ENCODE measurements at regions not wholly inside any gene's neighbourhood (a gene's known extent, or its start where the extent isn't known, plus 50 kb on each side); places are given as distances from the start of the nearest gene placed in this dataset.

GRCh38 chr4:108383157-108383556, 214.4 kb upstream of the LEF1 start:
- POLR2A ChIA-PET, result no interaction called here
- Mint-ChIP-seq H3K27me3 (no peaks in the 10 kb centered on the region), H3K9me3 (ENCODE audit: low read depth) (no peaks in the 10 kb centered on the region), H3K4me3 (no peak overlapping the region), H3K36me3 (ENCODE audit: low read depth) (no peaks in the 10 kb centered on the region), H3K27ac (no peak overlapping the region), H3K4me1 (no peaks in the 10 kb centered on the region)
- DNase-seq (no peak), ATAC-seq (no peak)
- intact Hi-C loops (cut with DNase I, micrococcal nuclease), result no loop called here
- CTCF ChIA-PET, result no interaction called here

GRCh38 chr4:108382751-108383150, 214.0 kb upstream of the LEF1 start:
- no peak overlapping the region for H3K4me3 Mint-ChIP-seq
- ATAC-seq, result no peak
- no peaks in the 10 kb centered on the region for H3K36me3 Mint-ChIP-seq (ENCODE audit: low read depth)
- H3K27ac Mint-ChIP-seq, result no peak overlapping the region
- POLR2A ChIA-PET, result no interaction called here
- no peaks in the 10 kb centered on the region for H3K27me3 Mint-ChIP-seq
- H3K9me3 Mint-ChIP-seq (ENCODE audit: low read depth), result no peaks in the 10 kb centered on the region
- CTCF ChIA-PET, result interaction anchor here (1.0 kb wide), 1 partner anchor 9 kb away, joined by 3 read pairs; no protein-coding TSS in a partner anchor
- H3K4me1 Mint-ChIP-seq, result no peaks in the 10 kb centered on the region
- no peak for DNase-seq
- intact Hi-C loops (cut with DNase I, micrococcal nuclease), result no loop called here

- intact Hi-C loops (cut with DNase I, micrococcal nuclease), result no loop called here
- no peak overlapping the region for H3K27ac Mint-ChIP-seq
- ChIA-PET CTCF (interaction anchor here (1.2 kb wide), 1 partner anchor 17 kb away, joined by 4 read pairs; no protein-coding TSS in a partner anchor), POLR2A (no interaction called here)
- no peaks in the 10 kb centered on the region for H3K27me3 Mint-ChIP-seq
- H3K9me3 Mint-ChIP-seq (ENCODE audit: low read depth), result no peaks in the 10 kb centered on the region
- H3K4me1 Mint-ChIP-seq, result peaks cover 2% of the 10 kb centered on the region
- H3K36me3 Mint-ChIP-seq (ENCODE audit: low read depth), result no peaks in the 10 kb centered on the region
- DNase-seq (no peak), ATAC-seq (no peak)
- no peak overlapping the region for H3K4me3 Mint-ChIP-seq
Measured at GRCh38 chr4:108378164-108378563, 209.4 kb upstream of the LEF1 start.

GRCh38 chr4:108377021-108377420, 208.3 kb upstream of the LEF1 start:
- H3K27me3 Mint-ChIP-seq, result peaks cover 4% of the 10 kb centered on the region
- H3K36me3 Mint-ChIP-seq (ENCODE audit: low read depth), result no peaks in the 10 kb centered on the region
- ChIA-PET POLR2A (no interaction called here), CTCF (interaction anchor here (0.6 to 0.9 kb wide), 2 partner anchors 195 to 209 kb away, joined by 3 read pairs; no protein-coding TSS in a partner anchor)
- peaks cover 13% of the 10 kb centered on the region for H3K4me1 Mint-ChIP-seq
- H3K27ac Mint-ChIP-seq, result no peak overlapping the region
- no peak for ATAC-seq
- intact Hi-C loops (cut with DNase I, micrococcal nuclease), result no loop called here
- H3K9me3 Mint-ChIP-seq (ENCODE audit: low read depth), result no peaks in the 10 kb centered on the region
- no peak overlapping the region for H3K4me3 Mint-ChIP-seq
- DNase-seq, result no peak

- Mint-ChIP-seq H3K27me3 (peaks cover 9% of the 10 kb centered on the region), H3K9me3 (ENCODE audit: low read depth) (no peaks in the 10 kb centered on the region), H3K27ac (no peak overlapping the region), H3K4me3 (no peak overlapping the region), H3K4me1 (peaks cover 27% of the 10 kb centered on the region), H3K36me3 (ENCODE audit: low read depth) (no peaks in the 10 kb centered on the region)
- POLR2A ChIA-PET, result no interaction called here
- ATAC-seq (no peak), DNase-seq (no peak)
- intact Hi-C loops (cut with DNase I, micrococcal nuclease), result no loop called here
- CTCF ChIA-PET, result interaction anchor here (1.0 kb wide), 1 partner anchor 356 kb away, joined by 3 read pairs; no protein-coding TSS in a partner anchor
Measured at GRCh38 chr4:108375434-108375833, 206.7 kb upstream of the LEF1 start.

- DNase-seq (peak; percentile 42), ATAC-seq (peak; percentile 63)
- Mint-ChIP-seq H3K27me3 (peaks cover 15% of the 10 kb centered on the region), H3K4me3 (no peak overlapping the region), H3K9me3 (ENCODE audit: low read depth) (no peaks in the 10 kb centered on the region), H3K4me1 (peaks cover 38% of the 10 kb centered on the region), H3K36me3 (ENCODE audit: low read depth) (no peaks in the 10 kb centered on the region), H3K27ac (peak overlapping the region; percentile 32)
- intact Hi-C loops (cut with DNase I, micrococcal nuclease), result no loop called here
- ChIA-PET CTCF (interaction anchor here (0.7 to 1.2 kb wide), 3 partner anchors 12 to 17 kb away, joined by 3 read pairs; no protein-coding TSS in a partner anchor), POLR2A (no interaction called here)
Measured at GRCh38 chr4:108372681-108373080, 203.9 kb upstream of the LEF1 start.

GRCh38 chr4:108371282-108371681, 202.6 kb upstream of the LEF1 start:
- ChIA-PET POLR2A (no interaction called here), CTCF (interaction anchor here (0.6 to 1.2 kb wide), 4 partner anchors 11 to 242 kb away, joined by 3 read pairs; no protein-coding TSS in a partner anchor)
- DNase-seq (no peak), ATAC-seq (no peak)
- H3K36me3 Mint-ChIP-seq (ENCODE audit: low read depth), result no peaks in the 10 kb centered on the region
- peak overlapping the region; percentile 43 for H3K27ac Mint-ChIP-seq
- no peaks in the 10 kb centered on the region for H3K9me3 Mint-ChIP-seq (ENCODE audit: low read depth)
- H3K27me3 Mint-ChIP-seq, result peaks cover 15% of the 10 kb centered on the region
- intact Hi-C loops (cut with DNase I, micrococcal nuclease), result no loop called here
- peak overlapping the region; percentile 62 for H3K4me3 Mint-ChIP-seq
- H3K4me1 Mint-ChIP-seq, result peaks cover 38% of the 10 kb centered on the region

- peak overlapping the region; percentile 29 for H3K27ac Mint-ChIP-seq
- H3K36me3 Mint-ChIP-seq (ENCODE audit: low read depth), result no peaks in the 10 kb centered on the region
- H3K27me3 Mint-ChIP-seq, result peaks cover 15% of the 10 kb centered on the region
- peak; percentile 53 for DNase-seq
- intact Hi-C loops (cut with DNase I, micrococcal nuclease), result no loop called here
- peaks cover 38% of the 10 kb centered on the region for H3K4me1 Mint-ChIP-seq
- peak overlapping the region; percentile 62 for H3K4me3 Mint-ChIP-seq
- ChIA-PET POLR2A (no interaction called here), CTCF (interaction anchor here (0.5 to 1.4 kb wide), 5 partner anchors 10 to 207 kb away, joined by 3 to 4 read pairs (median 3); no protein-coding TSS in a partner anchor)
- no peaks in the 10 kb centered on the region for H3K9me3 Mint-ChIP-seq (ENCODE audit: low read depth)
- ATAC-seq, result peak; percentile 79
Measured at GRCh38 chr4:108370291-108371141, 201.8 kb upstream of the LEF1 start.

- ChIA-PET CTCF (interaction anchor here (0.8 to 2.6 kb wide), 4 partner anchors 12 to 53 kb away, joined by 3 to 7 read pairs (median 3); no protein-coding TSS in a partner anchor), POLR2A (interaction anchor here (0.6 kb wide), 1 partner anchor 9 kb away, joined by 3 read pairs; no protein-coding TSS in a partner anchor)
- ATAC-seq (no peak), DNase-seq (no peak)
- H3K27me3 Mint-ChIP-seq, result peaks cover 15% of the 10 kb centered on the region
- H3K4me1 Mint-ChIP-seq, result peaks cover 38% of the 10 kb centered on the region
- H3K9me3 Mint-ChIP-seq (ENCODE audit: low read depth), result no peaks in the 10 kb centered on the region
- H3K27ac Mint-ChIP-seq, result no peak overlapping the region
- no peaks in the 10 kb centered on the region for H3K36me3 Mint-ChIP-seq (ENCODE audit: low read depth)
- intact Hi-C loops (cut with DNase I, micrococcal nuclease), result no loop called here
- H3K4me3 Mint-ChIP-seq, result no peak overlapping the region
Measured at GRCh38 chr4:108369035-108369655, 200.4 kb upstream of the LEF1 start.

GRCh38 chr4:108367751-108368150, 199.0 kb upstream of the LEF1 start:
- DNase-seq, result no peak
- ChIA-PET CTCF (interaction anchor here (1.3 to 2.6 kb wide), 2 partner anchors 12 to 205 kb away, joined by 5 to 7 read pairs; no protein-coding TSS in a partner anchor), POLR2A (interaction anchor here (0.6 kb wide), 1 partner anchor 12 kb away, joined by 3 read pairs; no protein-coding TSS in a partner anchor)
- Mint-ChIP-seq H3K4me3 (no peak overlapping the region), H3K9me3 (ENCODE audit: low read depth) (no peaks in the 10 kb centered on the region), H3K27ac (no peak overlapping the region), H3K27me3 (peaks cover 11% of the 10 kb centered on the region), H3K4me1 (peaks cover 35% of the 10 kb centered on the region), H3K36me3 (ENCODE audit: low read depth) (no peaks in the 10 kb centered on the region)
- intact Hi-C loops (cut with DNase I, micrococcal nuclease), result no loop called here
- ATAC-seq, result no peak

GRCh38 chr4:108366716-108367115, 198.0 kb upstream of the LEF1 start:
- POLR2A ChIA-PET, result no interaction called here
- no peaks in the 10 kb centered on the region for H3K36me3 Mint-ChIP-seq (ENCODE audit: low read depth)
- no peak overlapping the region for H3K4me3 Mint-ChIP-seq
- ATAC-seq (no peak), DNase-seq (no peak)
- peaks cover 36% of the 10 kb centered on the region for H3K4me1 Mint-ChIP-seq
- H3K9me3 Mint-ChIP-seq (ENCODE audit: low read depth), result no peaks in the 10 kb centered on the region
- H3K27ac Mint-ChIP-seq, result no peak overlapping the region
- intact Hi-C loops (cut with DNase I, micrococcal nuclease), result no loop called here
- peaks cover 11% of the 10 kb centered on the region for H3K27me3 Mint-ChIP-seq
- CTCF ChIA-PET, result interaction anchor here (0.9 to 1.0 kb wide), 2 partner anchors 35 to 199 kb away, joined by 3 read pairs; no protein-coding TSS in a partner anchor

All from activated CD4-positive, alpha-beta T cell treated with anti-CD3 and anti-CD28 coated beads for 36 hours (primary cell).